Esophagus mucosa (tissue), 1 donor: ENCODE measurements at regions not wholly inside any gene's neighbourhood (a gene's known extent, or its start where the extent isn't known, plus 50 kb on each side); places are given as distances from the start of the nearest gene placed in this dataset.

Experiments used
- ATAC-seq: fragments of 200-7000 bp; cut with Tn5 transposase; one replicate; pipeline ENCODE4 v1.9.1; 2020
- donor health status: DM: yes; HTN: yes; CAD: no.

GRCh38 chr6:54718541-54719023 lies 128.0 kb upstream of the FAM83B start:
- peak; percentile 71 for ATAC-seq

GRCh38 chr6:54719131-54719530 lies 127.4 kb upstream of the FAM83B start:
- ATAC-seq: no peak

- no peak for ATAC-seq
These were observed 126.9 kb upstream of the FAM83B start for GRCh38 chr6:54719633-54720032.

- ATAC-seq: peak; percentile 75
These were observed 124.2 kb upstream of the FAM83B start for GRCh38 chr6:54722328-54722727.

- ATAC-seq: no peak
These were observed 116.9 kb upstream of the FAM83B start for GRCh38 chr6:54729716-54730115.

- ATAC-seq: no peak
These were observed 115.6 kb upstream of the FAM83B start for GRCh38 chr6:54730767-54731630.

- no peak for ATAC-seq
These were observed 109.3 kb upstream of the FAM83B start for GRCh38 chr6:54737247-54737646.

GRCh38 chr6:54747955-54748354 lies 98.6 kb upstream of the FAM83B start:
- no peak for ATAC-seq

GRCh38 chr6:54754406-54754805 lies 92.2 kb upstream of the FAM83B start:
- ATAC-seq: no peak

GRCh38 chr6:54758340-54758739 lies 88.2 kb upstream of the FAM83B start:
- ATAC-seq: no peak

- ATAC-seq: no peak
These were observed 78.1 kb upstream of the FAM83B start for GRCh38 chr6:54768494-54768893.

- ATAC-seq: no peak
These were observed 76.2 kb upstream of the FAM83B start for GRCh38 chr6:54770328-54770727.

- ATAC-seq: no peak
These were observed 74.6 kb upstream of the FAM83B start for GRCh38 chr6:54771968-54772367.

GRCh38 chr6:54772610-54773009 lies 74.0 kb upstream of the FAM83B start:
- no peak for ATAC-seq

- ATAC-seq: no peak
These were observed 71.0 kb upstream of the FAM83B start for GRCh38 chr6:54775576-54775975.

- no peak for ATAC-seq
These were observed 69.7 kb upstream of the FAM83B start for GRCh38 chr6:54776891-54777290.

- ATAC-seq: no peak
These were observed 67.8 kb upstream of the FAM83B start for GRCh38 chr6:54778731-54779130.

- ATAC-seq: no peak
These were observed 62.6 kb upstream of the FAM83B start for GRCh38 chr6:54784011-54784410.

GRCh38 chr6:54786154-54786553 lies 60.4 kb upstream of the FAM83B start:
- ATAC-seq: no peak

GRCh38 chr6:54787825-54788224 lies 58.7 kb upstream of the FAM83B start:
- no peak for ATAC-seq
